Superior temporal gyrus (tissue), 1 donor: ENCODE measurements at regions not wholly inside any gene's neighbourhood (a gene's known extent, or its start where the extent isn't known, plus 50 kb on each side); places are given as distances from the start of the nearest gene placed in this dataset.
"Not testable (repeated sequence)": the region's sequence is repeated elsewhere in the genome, so short reads cannot be mapped to it uniquely, and the experiment has no call there.

ENCODE experiments used
- DNase-seq: peaks from one replicate; pipeline ENCODE4 v3.0.0-alpha.2; 2016; ENCODE audit errors: extremely low spot score

DNA sequence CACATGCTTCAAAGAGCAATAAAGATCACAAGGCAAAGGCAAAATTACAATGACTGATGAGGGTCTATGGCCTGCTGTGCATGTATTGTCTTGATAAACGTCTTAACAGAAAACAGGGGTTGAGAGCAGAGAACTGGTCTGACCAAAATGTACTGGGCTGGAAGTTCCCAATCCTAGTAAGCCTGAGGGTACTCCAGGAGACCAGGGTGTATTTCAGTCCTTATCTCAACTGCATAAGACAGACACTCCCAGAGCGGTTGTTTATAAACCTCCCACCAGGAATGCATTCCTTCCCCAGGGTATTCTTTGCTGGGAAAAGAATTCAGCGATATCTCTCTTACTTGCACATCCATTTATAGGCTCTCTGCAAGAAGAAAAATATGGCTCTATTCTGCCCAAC is 521.8 kb upstream of the GNPDA2 start:
- not testable (repeated sequence) for DNase-seq

DNA sequence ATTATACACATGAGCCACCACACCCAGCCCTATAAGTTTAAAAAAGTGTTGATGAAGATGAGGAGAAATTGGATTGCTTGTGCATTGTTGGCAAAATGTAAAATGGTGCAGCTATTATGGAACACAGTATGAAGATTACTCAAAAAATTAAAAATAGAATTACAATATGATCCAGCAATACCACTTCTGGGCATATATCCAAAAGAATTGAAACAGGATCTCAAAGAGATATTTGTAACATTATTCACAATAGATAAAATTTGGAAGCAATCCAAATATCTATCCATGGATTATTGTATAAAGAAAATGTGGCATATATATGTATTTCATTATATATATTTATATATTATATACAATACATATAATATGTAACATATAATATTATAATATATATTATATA is 515.6 kb upstream of the GNPDA2 start:
- DNase-seq = no peak

DNA sequence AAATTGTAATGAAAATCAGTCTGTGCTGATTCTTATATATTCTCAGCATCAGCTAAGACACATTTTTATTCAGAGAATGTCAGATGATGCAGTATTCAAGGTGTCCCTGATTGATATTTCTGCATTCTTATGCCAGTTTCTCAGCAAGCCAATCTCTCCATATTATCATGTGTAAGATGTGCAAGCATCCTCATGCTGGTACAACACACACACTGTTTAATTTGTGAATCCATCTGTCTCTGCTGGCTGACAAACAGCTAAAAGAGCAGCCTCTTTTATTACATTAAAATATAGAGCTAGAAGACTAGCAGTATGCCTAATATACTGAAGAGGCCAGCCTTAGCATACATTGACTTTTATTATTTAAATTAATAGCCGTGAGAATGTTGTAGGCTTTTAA is 502.9 kb upstream of the GNPDA2 start:
- no peak for DNase-seq

DNA sequence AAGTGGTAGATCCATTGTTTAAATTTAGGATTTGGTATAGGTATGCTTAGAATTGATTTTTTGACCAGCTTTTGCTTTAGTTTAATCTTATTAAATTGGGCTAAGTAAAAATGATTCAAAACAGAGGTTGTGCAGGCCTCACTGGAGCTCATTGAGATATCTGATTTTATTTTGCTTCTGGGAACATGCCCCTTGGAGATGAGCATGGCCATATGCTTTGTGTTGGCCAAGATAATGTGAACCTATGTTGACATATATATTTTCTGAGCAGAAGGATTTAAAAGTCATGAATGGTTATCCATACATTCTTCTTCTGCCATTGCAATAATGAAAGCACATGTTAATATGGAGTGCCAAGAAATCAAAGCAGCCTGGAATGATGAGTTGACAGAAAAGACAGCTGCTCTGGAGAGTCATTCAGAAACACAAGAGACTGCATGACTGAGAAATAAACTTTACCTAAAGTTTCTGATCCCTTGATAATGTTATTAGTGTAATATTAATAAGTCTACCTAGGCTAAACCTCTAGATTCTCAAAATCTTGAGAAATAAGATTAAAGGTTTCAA is 489.7 kb upstream of the GNPDA2 start:
- no peak for DNase-seq

DNA sequence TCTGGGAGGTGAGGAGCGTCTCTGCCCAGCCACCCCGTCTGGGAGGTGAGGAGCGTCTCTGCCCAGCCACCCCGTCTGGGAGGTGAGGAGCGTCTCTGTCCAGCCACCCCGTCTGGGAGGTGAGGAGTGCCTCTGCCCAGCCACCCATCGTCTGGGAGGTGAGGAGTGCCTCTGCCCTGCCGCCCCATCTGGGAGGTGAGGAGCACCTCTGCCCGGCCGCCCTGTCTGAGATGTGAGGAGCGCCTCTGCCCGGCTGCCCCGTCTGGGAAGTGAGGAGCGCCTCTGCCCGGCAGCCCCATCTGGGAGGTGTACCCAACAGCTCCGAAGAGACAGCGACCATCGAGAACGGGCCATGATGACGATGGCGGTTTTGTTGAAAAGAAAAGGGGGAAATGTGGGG is 482.1 kb upstream of the GNPDA2 start:
- not testable (repeated sequence) for DNase-seq

DNA sequence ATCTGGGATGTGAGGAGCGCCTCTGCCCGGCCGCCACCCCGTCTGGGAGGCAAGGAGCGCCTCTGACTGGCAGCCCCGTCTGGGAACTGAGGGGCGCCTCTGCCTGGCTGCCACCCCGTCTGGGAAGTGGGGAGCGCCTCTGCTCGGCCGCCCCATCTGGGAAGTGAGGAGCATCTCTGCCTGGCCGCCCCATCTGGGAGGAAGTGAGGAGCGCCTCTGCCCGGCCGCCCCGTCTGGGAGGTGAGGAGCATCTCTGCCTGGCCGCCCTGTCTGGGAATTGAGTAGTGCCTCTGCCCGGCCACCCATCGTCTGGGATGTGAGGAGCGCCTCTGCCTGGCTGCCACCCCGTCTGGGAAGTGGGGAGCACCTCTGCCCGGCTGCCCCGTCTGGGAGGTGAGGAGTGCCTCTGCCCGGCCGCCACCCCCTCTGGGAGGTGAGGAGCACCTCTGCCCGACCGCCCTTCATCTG is 481.5 kb upstream of the GNPDA2 start:
- DNase-seq = not testable (repeated sequence)

DNA sequence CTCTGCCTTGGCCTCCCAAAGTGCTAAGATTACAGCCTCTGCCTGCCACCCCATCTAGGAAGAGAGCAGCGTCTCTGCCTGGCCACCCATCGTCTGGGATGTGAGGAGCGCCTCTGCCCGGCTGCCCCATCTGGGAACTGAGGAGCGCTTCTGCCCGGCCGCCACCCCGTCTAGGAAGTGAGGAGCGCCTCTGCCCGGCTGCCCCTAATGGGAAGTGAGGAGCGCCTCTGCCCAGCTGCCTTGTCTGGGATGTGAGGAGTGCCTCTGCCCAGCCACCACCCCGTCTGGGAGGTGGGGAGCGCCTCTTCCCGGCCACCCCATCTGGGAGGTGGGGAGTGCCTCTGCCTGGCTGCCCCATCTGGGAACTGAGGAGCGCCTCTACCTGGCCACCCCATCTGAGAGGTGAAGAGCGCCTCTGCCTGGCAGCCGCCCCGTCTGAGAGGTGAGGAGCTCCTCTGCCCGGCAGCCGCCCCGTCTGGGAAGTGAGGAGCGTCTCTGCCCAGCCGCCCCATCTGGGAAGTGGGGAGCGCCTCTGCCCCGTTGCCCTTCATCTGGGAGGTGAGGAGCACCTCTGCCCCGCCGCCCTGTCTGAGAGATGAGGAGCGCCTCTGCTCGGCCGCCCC is 481.0 kb upstream of the GNPDA2 start:
- DNase-seq = not testable (repeated sequence)

DNA sequence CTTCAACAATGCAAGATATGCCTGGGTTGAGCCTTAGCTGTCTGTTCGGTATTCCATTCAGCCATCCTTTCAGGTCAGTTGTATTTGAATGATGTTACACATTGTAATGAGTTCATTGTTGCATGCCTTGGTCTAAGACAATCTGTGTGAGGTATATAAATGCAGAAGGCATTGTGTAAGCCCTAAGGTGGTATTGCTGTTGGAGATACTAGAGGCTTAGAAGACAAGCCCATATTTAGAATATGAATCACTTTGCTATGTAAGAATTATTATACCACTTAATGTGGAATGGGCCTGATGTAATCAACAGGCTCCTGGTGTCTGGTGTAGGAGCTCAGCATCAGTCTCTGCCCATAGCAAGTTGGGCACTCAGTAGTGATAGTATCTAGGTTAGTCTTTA is 473.4 kb upstream of the GNPDA2 start:
- no peak for DNase-seq

DNA sequence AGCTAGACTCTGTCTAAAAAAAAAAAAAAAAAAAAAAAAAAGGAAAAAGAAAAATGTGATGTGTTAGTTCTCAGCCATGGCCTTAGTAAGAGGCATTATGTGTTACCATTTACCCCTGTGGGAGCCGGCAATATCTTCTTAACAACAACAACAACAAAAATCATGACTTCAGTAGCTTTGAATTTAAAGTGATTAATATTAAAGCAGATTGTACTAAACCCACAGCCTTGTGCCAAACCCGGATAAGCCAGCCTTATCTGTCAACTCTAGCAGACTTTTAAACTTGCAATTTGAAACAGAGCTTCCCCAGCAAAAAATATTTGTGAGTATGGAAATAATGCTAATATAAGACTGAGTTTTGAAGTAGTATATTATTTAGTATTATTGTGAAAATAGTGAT is 462.1 kb upstream of the GNPDA2 start:
- DNase-seq = no peak

DNA sequence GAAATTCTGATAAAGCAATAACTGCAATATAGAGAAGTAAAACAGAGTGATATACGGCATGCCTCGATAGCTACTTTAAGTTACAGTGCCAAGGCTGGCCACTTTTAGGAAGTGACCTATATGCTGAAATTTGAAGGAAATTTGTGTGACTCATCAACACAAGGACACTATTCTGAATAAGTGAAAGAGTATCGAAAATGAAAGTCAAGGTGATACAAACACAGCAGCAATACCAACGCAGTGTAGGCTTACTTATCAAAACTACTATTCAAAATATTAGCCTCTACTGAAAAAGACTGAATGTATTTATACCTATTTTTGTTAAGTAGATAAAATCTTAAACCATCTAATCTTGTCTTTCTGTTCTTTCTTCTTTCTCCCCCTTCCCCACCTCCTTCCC is 459.9 kb upstream of the GNPDA2 start:
- no peak for DNase-seq

DNA sequence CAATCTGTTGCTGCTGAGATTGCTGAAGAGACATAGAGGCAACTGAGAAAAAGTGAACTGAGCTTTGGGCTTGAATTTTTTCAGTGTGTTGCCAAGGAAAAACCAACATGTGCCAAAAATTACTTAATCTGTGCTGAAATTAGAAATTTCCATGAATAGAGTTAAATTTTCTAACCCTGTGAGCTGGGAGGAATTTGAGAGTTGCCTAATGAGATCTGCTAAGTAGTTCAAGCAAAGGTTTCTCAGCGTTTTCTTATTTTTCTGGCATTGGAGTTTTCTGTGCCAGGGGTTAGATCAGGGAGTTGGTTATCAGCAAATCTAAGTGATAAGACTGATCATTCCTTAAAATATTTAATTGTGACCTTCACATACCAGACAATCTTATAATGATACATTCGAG is 457.5 kb upstream of the GNPDA2 start:
- no peak for DNase-seq

DNA sequence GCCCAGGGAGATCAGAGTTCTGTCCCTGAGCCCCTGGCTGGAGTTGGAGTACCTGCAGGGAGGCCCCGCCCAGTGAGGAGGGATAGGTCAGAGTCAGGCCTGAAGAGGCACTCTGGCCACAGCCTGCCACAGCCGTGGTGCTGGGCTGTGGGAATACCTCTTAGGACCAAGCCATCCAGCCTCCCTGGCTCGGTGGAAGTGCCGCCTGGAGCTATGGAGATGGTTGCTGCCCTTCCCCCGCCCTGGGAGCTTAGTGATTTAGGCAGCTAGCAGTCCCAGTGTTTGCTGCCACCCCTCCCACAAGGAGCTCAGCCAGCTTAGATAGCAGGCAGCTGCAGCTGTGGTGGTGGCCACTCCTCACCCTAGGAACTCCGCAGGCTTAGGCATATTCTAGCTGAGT is 446.3 kb upstream of the GNPDA2 start:
- DNase-seq = no peak

DNA sequence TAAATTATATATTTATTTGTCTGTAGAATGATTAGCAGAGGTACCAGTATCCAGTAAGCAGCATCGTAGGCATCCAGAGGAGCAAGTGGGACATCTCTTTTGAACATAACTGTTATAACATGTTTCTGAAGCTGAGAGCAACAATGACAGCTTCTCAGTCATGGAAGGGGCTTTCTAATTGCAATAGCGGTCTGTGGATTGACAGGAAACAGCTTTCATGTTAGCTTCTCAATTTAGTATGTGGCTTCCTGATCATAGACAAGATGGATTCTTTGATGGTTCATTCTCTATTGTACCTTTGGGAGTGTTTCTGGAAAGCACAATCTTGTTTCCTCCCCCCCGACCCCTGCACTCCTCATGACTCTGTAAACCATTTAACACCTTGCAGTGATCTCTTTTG is 434.6 kb upstream of the GNPDA2 start:
- DNase-seq = no peak

DNA sequence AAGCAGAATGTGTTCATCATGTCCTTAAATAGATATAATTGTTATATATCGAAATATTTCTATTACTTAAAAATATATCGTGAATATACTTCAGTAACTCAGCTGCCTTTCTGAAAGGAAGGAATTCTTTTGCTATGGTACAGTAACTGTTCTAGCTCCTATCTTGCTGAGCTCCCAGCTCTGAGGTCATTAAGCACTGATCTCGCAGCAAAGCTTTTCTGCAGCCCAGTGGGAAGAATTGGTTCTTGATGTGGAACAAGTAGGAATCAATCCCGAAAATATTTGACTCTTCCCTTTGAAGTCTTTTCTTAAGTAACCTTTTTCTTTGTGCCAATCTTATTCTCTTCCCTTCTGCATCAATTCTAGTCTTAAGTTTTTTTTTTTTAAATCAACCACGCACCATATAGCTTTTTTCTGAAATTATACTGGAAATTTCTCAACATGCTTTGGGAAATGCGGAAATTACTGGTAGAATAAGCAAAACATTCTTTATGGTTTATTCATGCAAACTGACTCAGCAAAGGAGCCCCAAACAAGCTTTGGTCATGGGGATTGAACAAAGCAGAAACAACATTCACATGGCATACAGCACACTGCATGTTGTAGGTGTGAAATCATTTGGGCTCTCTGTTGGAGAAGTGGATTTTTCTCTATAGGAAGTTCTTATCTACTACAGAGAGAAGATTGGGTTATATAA is 428.9 kb upstream of the GNPDA2 start:
- DNase-seq = no peak

DNA sequence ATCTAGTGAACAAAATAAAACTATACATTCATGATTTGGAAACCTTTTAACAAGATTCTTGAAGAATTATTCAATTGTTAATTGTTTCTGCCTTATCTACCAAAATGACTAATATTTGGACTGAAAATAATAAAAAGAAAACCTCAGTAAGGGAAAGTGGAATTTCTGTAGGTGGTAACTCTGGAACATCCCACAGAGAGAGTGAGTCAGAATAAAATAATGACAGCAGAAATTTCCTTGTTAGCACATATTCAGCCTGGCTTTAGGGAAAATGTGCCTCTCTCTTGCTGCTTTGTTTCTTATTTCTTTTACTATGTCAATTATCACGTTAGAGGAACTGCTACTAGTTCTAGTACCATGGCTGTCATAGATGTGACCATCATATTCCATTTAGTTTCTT is 421.5 kb upstream of the GNPDA2 start:
- DNase-seq = no peak

DNA sequence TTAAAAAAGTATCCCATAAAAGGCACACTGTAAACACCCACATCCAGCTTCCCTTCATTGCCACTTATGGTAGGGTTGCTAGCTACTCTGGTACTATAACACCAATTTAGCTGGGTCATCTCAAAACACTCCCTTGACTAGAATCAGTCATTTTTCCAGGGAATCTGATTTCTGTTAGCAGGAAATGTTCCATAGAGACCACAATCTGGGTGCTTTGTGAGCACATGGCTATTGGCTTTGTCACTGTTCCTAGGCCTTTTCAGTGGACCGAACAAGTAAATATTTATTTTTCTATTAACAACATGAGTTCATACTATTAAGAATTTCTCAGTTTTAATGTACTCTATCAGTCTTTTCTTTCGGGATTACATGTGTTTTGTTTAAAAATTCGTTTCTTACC is 404.7 kb upstream of the GNPDA2 start:
- DNase-seq = no peak

DNA sequence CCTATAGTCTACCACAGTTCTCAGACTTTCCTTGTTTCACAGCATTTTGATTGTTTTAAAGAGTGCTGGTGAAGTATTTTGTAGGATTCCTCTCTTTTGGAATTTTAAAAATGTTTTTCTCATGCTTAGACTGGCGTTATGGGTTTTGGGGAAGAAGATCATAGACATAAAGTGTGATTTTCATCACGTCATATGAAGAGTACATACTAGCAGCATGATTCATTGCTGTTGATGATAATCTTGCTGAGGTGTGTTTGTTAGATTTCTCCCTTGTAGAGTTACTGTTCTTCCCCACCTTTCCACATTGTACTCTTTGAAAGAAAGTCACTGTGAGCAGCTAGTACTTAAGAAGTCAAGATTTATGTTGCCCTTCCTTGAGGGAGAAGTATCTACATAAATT is 396.1 kb upstream of the GNPDA2 start:
- no peak for DNase-seq

DNA sequence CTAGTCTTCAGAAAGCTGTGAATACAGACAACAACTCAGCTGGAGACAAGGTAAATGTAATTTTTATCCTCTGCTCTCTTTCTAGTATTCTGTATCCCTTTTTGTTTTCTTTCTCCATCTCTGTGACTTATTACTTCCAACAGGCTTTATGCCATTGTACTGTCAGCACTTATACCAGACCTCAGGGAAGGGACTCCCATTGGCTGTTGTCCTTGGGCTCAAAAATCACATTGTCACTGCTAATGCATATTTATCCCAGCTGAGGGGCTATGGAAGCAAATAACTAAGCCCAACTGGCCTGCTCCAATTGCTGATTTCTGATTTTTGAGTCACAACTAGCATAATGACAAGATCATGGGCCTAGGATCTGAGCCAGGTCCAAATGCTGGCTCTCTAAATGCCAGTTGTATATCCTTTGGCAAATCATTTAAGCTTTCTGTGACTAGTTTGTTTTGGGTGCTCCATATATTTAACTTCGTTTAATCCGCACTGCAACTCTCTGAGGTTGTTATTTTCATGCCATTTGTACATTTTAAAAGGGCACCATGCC is 395.1 kb upstream of the GNPDA2 start:
- no peak for DNase-seq

DNA sequence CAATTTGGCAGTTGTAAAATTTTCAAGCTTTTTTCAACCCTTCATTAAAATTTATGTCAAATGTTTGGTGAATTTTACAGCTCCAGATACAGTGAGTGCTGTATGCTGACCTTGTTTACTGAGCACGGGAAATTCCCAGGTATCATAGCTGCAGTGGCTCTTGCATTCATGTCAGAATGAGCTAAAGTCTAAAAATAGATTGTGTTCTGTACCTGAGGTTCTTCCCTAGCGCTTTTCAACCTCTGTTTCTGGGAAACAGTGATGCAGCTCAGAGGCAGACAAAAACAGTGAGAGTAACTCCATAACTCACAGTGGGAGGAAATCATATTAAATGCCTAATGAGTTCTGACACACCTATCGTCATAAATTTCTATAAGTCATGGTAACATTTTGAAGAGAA is 393.8 kb upstream of the GNPDA2 start:
- no peak for DNase-seq

DNA sequence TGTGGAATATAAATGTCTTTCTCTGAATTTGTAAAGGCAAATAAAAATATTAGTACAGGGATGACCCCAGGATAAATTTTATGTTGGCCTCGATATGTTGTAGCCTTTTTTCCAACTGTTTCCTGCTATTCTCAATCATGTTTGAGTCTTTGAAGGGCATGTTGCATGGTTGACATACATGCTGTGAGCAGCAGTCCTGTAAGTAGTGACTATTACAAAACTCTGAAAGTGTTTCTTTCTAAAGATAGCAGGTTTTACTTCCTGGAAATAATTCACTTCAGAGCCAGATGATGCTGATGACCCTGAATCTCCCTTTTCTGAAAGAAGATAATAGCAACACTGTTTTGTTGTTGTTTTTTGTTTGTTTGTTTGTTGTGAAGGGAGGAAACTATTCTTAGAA is 393.0 kb upstream of the GNPDA2 start:
- no peak for DNase-seq

DNA sequence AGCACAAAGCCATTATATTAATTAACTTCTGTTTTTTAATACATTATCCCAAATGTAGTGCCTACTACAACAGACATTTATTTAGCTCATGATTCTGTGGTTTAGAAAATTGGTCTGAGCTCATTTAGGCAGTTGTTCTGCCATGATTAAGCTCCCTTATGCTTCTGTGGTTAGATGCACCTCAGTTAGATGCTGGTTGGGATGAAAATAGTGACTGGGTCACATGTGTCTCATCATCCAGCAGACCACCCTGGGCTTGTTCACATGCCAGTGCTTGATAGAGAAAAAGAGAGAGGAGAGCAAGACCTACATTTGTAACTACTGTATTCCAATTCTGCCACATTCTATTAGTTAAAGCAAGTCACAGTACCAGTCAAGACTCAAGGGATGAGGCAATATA is 376.4 kb upstream of the GNPDA2 start:
- DNase-seq = no peak

DNA sequence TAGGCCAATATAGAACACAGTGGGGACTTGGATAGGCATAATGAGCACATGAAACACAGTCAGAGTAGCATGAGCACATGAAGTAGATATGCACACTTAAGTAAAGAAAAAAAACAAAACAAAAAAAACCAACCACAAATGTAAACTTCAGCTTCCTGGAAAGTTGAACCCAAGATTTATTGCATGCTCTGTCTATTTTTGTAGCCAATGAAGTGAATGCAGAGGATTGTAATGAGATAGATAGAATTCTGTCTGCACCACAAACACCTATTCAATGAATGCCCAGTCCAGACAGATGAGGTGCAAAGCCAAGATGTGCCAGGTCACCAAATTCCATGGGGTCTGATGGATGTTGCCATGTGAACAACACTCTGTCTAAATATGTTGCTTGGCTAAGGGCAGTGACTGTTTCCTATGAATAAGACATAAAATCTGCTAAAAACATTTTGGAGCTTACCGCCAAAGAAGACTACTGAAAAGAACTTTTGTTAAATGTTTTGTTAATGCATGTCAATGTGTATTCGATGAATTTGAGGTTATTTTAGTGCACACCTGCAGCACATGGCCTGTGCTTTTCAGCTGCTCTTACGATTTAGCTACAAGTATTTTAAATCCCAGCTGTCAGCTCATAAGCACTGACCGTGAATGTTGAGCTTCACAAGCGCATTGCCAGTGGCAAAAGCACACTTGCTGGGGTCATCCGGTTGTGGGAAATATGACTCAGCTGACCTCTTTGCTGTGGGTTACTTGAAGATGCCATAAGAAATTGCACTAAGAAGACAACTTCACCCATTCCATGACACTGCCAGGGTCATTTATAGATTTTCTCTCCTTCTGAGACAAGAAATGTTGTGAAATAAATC is 374.8 kb upstream of the GNPDA2 start:
- no peak for DNase-seq
